NCI-H345 (cell line): ENCODE measurements at regions not wholly inside any gene's neighbourhood (a gene's known extent, or its start where the extent isn't known, plus 50 kb on each side); places are given as distances from the start of the nearest gene placed in this dataset.

Experiments
- DNase-seq: peaks from one replicate; lab custom pipeline; 2025; lab: John Stamatoyannopoulos, UW

GRCh38 chr1:94617134-94617805 lies 75.7 kb upstream of the F3 start:
- no peak for DNase-seq

GRCh38 chr1:94616506-94616905 lies 74.9 kb upstream of the F3 start:
- no peak for DNase-seq

GRCh38 chr1:94614996-94615395 lies 73.4 kb upstream of the F3 start:
- DNase-seq: no peak

GRCh38 chr1:94614168-94614815 lies 72.7 kb upstream of the F3 start:
- no peak for DNase-seq

GRCh38 chr1:94612525-94613204 lies 71.1 kb upstream of the F3 start:
- DNase-seq: no peak

GRCh38 chr1:94611681-94612475 lies 70.3 kb upstream of the F3 start:
- no peak for DNase-seq

GRCh38 chr1:94609619-94610018 lies 68.1 kb upstream of the F3 start:
- DNase-seq: no peak

GRCh38 chr1:94608852-94609530 lies 67.4 kb upstream of the F3 start:
- no peak for DNase-seq

GRCh38 chr1:94608142-94608851 lies 66.7 kb upstream of the F3 start:
- no peak for DNase-seq

GRCh38 chr1:94607398-94607797 lies 65.8 kb upstream of the F3 start:
- no peak for DNase-seq

GRCh38 chr1:94606471-94606870 lies 64.9 kb upstream of the F3 start:
- DNase-seq: no peak

GRCh38 chr1:94603663-94604062 lies 62.1 kb upstream of the F3 start:
- no peak for DNase-seq

GRCh38 chr1:94602802-94603625 lies 61.5 kb upstream of the F3 start:
- no peak for DNase-seq

GRCh38 chr1:94602316-94602715 lies 60.8 kb upstream of the F3 start:
- DNase-seq: no peak

- DNase-seq: no peak
Observed at GRCh38 chr1:94600556-94600955, 59.0 kb upstream of the F3 start.

GRCh38 chr1:94599095-94599813 lies 57.7 kb upstream of the F3 start:
- no peak for DNase-seq

GRCh38 chr1:94597701-94598100 lies 56.1 kb upstream of the F3 start:
- DNase-seq: no peak

GRCh38 chr1:94596260-94596659 lies 54.7 kb upstream of the F3 start:
- DNase-seq: no peak

GRCh38 chr1:94595658-94596057 lies 54.1 kb upstream of the F3 start:
- DNase-seq: no peak

GRCh38 chr1:94593611-94594010 lies 52.1 kb upstream of the F3 start:
- DNase-seq: no peak
